ENCODE measurements at regions not wholly inside any gene's neighbourhood (a gene's known extent, or its start where the extent isn't known, plus 50 kb on each side); places are given as distances from the start of the nearest gene placed in this dataset.
A peak's percentile ranks its signal among the peaks of the same experiment; 100 is the strongest.

- Histone ChIP-seq H3K27ac (ENCODE audit: low read depth, low read length) (no peak overlapping the region), H3K4me3 (ENCODE audit: low read length) (no peak overlapping the region), H3K36me3 (ENCODE audit: control insufficient read depth in 2 of 3, insufficient read depth in 3 of 3, low read length in 3 of 3) (no peaks in the 10 kb centered on the region), H3K27me3 (ENCODE audit: control insufficient read depth in 2 of 2, insufficient read depth in 2 of 2, low read length in 2 of 2) (no peaks in the 10 kb centered on the region), H3K9me3 (ENCODE audit: control insufficient read depth in 2 of 3, low read length in 3 of 3) (no peaks in the 10 kb centered on the region), H3K4me1 (ENCODE audit: control insufficient read depth in 2 of 2, insufficient read depth in 2 of 2, low read length in 2 of 2) (peaks cover 4% of the 10 kb centered on the region in 2 donors)
- Mint-ChIP-seq H3K9me3 (no peaks in the 10 kb centered on the region), H3K4me3 (no peak overlapping the region), H3K4me1 (peaks cover 5 to 28% (median 11%) of the 10 kb centered on the region in 7 donors), H3K27me3 (no peaks in the 10 kb centered on the region), H3K36me3 (no peaks in the 10 kb centered on the region), H3K27ac (peak overlapping the region in 2 of 9 donors; percentile 22 to 68)
- ChIA-PET POLR2A (interaction anchor here (0.6 to 18.7 kb wide), 4 partner anchors 10 to 60 kb away, joined by 3 to 409 read pairs (median 4); partner anchors contain the start of gene KDM7A), CTCF (interaction anchor here (1.1 kb wide), 1 partner anchor 213 kb away, joined by 3 read pairs; no protein-coding TSS in a partner anchor)
- intact Hi-C loops (cut with micrococcal nuclease) = loop anchor here in 1 of 2 donors (10.0 kb wide), 2 partner anchors 238 to 592 kb away; partner anchors contain the start of gene MKRN1
- no peak for DNase-seq
- no peak for ATAC-seq
These were observed 59.8 kb upstream of the KDM7A start for GRCh38 chr7:140236626-140237025.

DNA sequence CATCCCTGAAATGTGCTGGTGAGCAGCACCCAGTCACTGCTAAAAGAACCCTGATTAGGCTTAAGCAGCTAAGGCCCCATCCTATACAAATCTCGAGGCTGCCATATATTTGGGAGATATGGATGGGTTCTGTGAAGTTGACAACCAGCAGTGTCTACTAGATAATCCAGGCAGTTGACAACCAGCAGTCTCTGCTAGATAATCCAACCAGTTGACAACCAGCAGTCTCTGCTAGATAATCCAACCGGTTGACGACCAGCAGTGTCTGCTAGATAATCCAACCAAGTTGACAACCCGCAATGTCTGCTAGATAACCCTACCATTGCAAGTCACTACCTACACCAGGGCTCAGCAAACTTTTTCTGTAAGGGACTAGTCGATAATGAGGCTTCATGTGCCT is 58.3 kb upstream of the KDM7A start:
- no peak for ATAC-seq

DNA sequence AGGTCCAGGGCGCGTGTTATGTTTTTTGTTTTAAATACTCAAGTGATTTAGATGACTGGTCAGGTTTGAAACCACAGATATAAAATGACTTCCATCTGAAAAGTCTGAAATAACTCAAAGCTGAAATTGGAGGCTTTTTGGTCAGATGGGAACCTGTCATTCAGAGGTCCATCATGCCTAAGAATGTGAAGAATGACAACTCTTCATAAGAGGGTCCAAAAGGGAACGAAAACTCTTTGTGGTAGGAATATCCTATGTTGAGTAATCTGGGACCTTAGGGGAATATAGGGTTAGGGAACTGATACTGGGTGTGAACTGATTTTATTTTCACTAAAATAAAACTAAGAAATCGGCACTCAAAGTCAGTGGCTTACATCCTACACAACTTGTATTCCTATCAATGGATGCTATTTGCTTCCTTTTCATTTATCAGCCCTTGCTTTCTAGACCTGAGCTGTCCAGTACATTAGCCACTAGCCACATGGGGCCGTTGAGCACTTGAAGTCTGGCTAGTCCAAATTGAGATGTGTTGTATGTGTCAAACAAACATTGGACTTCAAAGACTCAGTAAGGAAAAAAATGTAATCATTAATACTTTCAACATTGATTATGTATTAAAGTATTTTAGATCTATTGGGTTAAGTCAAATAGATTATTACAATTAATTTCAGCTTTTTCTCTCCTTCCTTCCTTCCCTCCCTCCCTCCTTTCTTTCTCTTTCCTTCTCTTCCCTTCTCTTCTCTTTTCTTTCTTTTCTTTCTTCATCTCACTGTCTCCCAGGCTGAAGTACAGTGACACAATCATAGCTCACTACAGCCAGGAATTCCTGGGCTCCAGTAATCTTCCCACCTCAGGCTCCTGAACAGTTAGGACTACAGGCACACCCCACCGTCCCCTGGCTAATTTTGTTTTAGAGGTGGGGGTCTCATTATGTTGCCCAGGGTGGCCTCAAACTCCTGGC is 56.5 kb upstream of the KDM7A start:
- no peak overlapping the region for H3K4me3 Mint-ChIP-seq
- H3K36me3 Mint-ChIP-seq = peaks cover 0 to 3% (median 0%) of the 10 kb centered on the region in 5 donors
- H3K36me3 ChIP-seq (ENCODE audit: control insufficient read depth in 2 of 3, insufficient read depth in 3 of 3, low read length in 3 of 3) = no peaks in the 10 kb centered on the region
- no peak overlapping the region for H3K27ac ChIP-seq (ENCODE audit: low read depth, low read length)
- intact Hi-C loops (cut with micrococcal nuclease) = loop anchor here (5.0 to 10.0 kb wide), 5 partner anchors 159 to 588 kb away; partner anchors contain the start of genes HIPK2 (in 1 of the 2) and MKRN1 (in 1 of the 2)
- no peaks in the 10 kb centered on the region for H3K27me3 ChIP-seq (ENCODE audit: control insufficient read depth in 2 of 2, insufficient read depth in 2 of 2, low read length in 2 of 2)
- H3K27me3 Mint-ChIP-seq = peaks cover 0 to 2% (median 0%) of the 10 kb centered on the region in 5 donors
- H3K27ac Mint-ChIP-seq = peak overlapping the region in 4 of 9 donors; percentile 53 to 99 (median 88)
- no peaks in the 10 kb centered on the region for H3K9me3 ChIP-seq (ENCODE audit: control insufficient read depth in 2 of 3, low read length in 3 of 3)
- DNase-seq (no peak), ATAC-seq (no peak)
- CTCF ChIA-PET = interaction anchor here (0.7 kb wide), 2 partner anchors 56 to 116 kb away, joined by 3 to 4 read pairs; partner anchors contain the start of gene KDM7A
- H3K4me3 ChIP-seq (ENCODE audit: low read length) = no peak overlapping the region
- H3K4me1 Mint-ChIP-seq = peaks cover 19 to 43% (median 33%) of the 10 kb centered on the region in 7 donors
- peaks cover 0 to 1% (median 0%) of the 10 kb centered on the region in 11 donors for H3K9me3 Mint-ChIP-seq
- peaks cover 15 to 19% of the 10 kb centered on the region in 2 donors for H3K4me1 ChIP-seq (ENCODE audit: control insufficient read depth in 2 of 2, insufficient read depth in 2 of 2, low read length in 2 of 2)
- POLR2A ChIA-PET = interaction anchor here (0.6 to 18.7 kb wide), 3 partner anchors 10 to 72 kb away, joined by 3 to 409 read pairs (median 8); partner anchors contain the start of gene KDM7A

More for the DNA sequence above, 58.3 kb upstream of the KDM7A start:
- Mint-ChIP-seq H3K4me3 (no peak overlapping the region), H3K9me3 (peaks cover 0 to 1% (median 0%) of the 10 kb centered on the region in 11 donors), H3K36me3 (peaks cover 0 to 3% (median 0%) of the 10 kb centered on the region in 5 donors), H3K4me1 (peaks cover 10 to 36% (median 20%) of the 10 kb centered on the region in 7 donors), H3K27ac (peak overlapping the region in 4 of 9 donors; percentile 28 to 65 (median 43)), H3K27me3 (peaks cover 0 to 2% (median 0%) of the 10 kb centered on the region in 5 donors)
- Histone ChIP-seq H3K27me3 (ENCODE audit: control insufficient read depth in 2 of 2, insufficient read depth in 2 of 2, low read length in 2 of 2) (no peaks in the 10 kb centered on the region), H3K36me3 (ENCODE audit: control insufficient read depth in 2 of 3, insufficient read depth in 3 of 3, low read length in 3 of 3) (no peaks in the 10 kb centered on the region), H3K4me1 (ENCODE audit: control insufficient read depth in 2 of 2, insufficient read depth in 2 of 2, low read length in 2 of 2) (peaks cover 7% of the 10 kb centered on the region in 2 donors), H3K27ac (ENCODE audit: low read depth, low read length) (no peak overlapping the region), H3K4me3 (ENCODE audit: low read length) (no peak overlapping the region), H3K9me3 (ENCODE audit: control insufficient read depth in 2 of 3, low read length in 3 of 3) (no peaks in the 10 kb centered on the region)
- CTCF ChIA-PET = interaction anchor here (1.1 to 1.2 kb wide), 3 partner anchors 35 to 60 kb away, joined by 3 read pairs; no protein-coding TSS in a partner anchor
- intact Hi-C loops (cut with micrococcal nuclease) = loop anchor here in 1 of 2 donors (1.0 to 10.0 kb wide), 5 partner anchors 60 to 590 kb away; partner anchors contain the start of genes MKRN1 and PARP12
- POLR2A ChIA-PET = interaction anchor here (0.8 to 18.7 kb wide), 4 partner anchors 9 to 59 kb away, joined by 3 to 409 read pairs (median 4); partner anchors contain the start of gene KDM7A
- no peak for DNase-seq

GRCh38 chr7:140231771-140232491 is 55.1 kb upstream of the KDM7A start:
- Mint-ChIP-seq H3K36me3 (peaks cover 0 to 3% (median 0%) of the 10 kb centered on the region in 5 donors), H3K4me3 (peak overlapping the region; percentile 84 to 99 (median 96)), H3K9me3 (peaks cover 0 to 1% (median 0%) of the 10 kb centered on the region in 11 donors), H3K27me3 (peaks cover 0 to 2% (median 0%) of the 10 kb centered on the region in 5 donors), H3K27ac (peak overlapping the region; percentile 95 to 100 (median 99)), H3K4me1 (peaks cover 19 to 48% (median 43%) of the 10 kb centered on the region in 7 donors)
- DNase-seq (peak in 6 of 9 donors; percentile 49 to 62 (median 53)), ATAC-seq (no peak)
- Histone ChIP-seq H3K27me3 (ENCODE audit: control insufficient read depth in 2 of 2, insufficient read depth in 2 of 2, low read length in 2 of 2) (no peaks in the 10 kb centered on the region), H3K4me1 (ENCODE audit: control insufficient read depth in 2 of 2, insufficient read depth in 2 of 2, low read length in 2 of 2) (peaks cover 15 to 19% of the 10 kb centered on the region in 2 donors), H3K4me3 (ENCODE audit: low read length) (peak overlapping the region; percentile 95), H3K36me3 (ENCODE audit: control insufficient read depth in 2 of 3, insufficient read depth in 3 of 3, low read length in 3 of 3) (no peaks in the 10 kb centered on the region), H3K9me3 (ENCODE audit: control insufficient read depth in 2 of 3, low read length in 3 of 3) (no peaks in the 10 kb centered on the region), H3K27ac (ENCODE audit: low read depth, low read length) (peak overlapping the region; percentile 91)
- intact Hi-C loops (cut with micrococcal nuclease) = loop anchor here (1.0 to 10.0 kb wide), 17 partner anchors 7 to 587 kb away; partner anchors contain the start of genes PARP12 (in 2 of the 2), HIPK2 (in 1 of the 2) and MKRN1 (in 1 of the 2)
- ChIA-PET POLR2A (interaction anchor here (0.6 to 18.7 kb wide), 13 partner anchors 11 to 92 kb away, joined by 3 to 409 read pairs (median 3); partner anchors contain the start of gene KDM7A), CTCF (interaction anchor here (0.7 to 1.7 kb wide), 4 partner anchors 8 to 55 kb away, joined by 3 to 8 read pairs (median 3); partner anchors contain the start of gene KDM7A)

DNA sequence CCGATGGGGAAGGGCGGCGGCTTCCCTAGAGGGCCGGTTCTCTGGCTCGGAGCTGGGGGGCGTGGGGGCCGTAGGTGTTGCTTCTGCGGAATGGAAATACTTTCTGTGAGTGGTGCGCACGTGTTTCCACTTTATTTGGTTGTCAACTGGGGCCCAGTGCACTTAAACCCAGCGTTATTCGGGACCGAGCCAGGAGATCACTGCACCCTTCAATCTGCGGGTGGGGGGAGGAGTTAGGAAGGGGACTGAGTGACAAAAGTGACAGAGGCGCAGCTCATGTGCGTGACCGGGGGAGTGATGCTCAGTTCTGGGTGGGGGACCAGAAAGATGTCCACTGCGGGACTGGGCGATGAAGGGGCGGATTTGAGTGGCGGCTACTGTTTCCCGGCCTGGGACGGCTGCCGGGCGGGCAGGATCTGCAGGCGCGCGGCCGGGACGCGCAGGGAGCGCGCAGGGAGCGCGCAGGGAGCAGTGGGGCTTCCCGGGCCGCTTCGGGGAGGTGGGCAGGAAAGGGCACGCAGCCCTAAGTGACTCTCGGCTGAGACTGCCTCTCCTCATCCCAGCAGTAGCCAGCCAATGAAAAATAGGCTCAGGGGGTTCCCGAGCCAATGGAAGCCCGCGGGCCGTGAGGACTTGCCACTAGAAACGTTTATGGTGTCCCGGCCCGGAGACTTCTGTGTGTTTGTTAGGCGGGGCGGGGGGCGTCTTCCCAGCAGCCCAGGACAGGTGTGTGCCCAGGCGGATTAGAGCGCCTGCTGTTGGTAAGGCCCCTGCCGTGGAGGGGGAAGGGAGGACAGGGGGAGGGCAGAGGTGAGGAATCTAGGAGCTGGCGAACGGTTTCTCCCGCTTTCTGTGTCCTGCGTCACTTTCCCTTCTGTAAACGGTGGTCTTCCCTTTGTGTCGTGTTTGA is 54.3 kb upstream of the KDM7A start:
- Mint-ChIP-seq H3K36me3 (peaks cover 0 to 4% (median 0%) of the 10 kb centered on the region in 5 donors), H3K9me3 (peaks cover 0 to 1% (median 0%) of the 10 kb centered on the region in 11 donors), H3K27me3 (peaks cover 0 to 2% (median 0%) of the 10 kb centered on the region in 5 donors), H3K4me3 (peak overlapping the region; percentile 84 to 99 (median 96)), H3K4me1 (peaks cover 24 to 56% (median 51%) of the 10 kb centered on the region in 7 donors), H3K27ac (peak overlapping the region; percentile 95 to 100 (median 99))
- ChIA-PET POLR2A (interaction anchor here (0.6 to 18.7 kb wide), 23 partner anchors 10 to 247 kb away, joined by 3 to 409 read pairs (median 3); partner anchors contain the start of gene KDM7A), CTCF (interaction anchor here (0.6 to 1.7 kb wide), 5 partner anchors 9 to 55 kb away, joined by 3 to 8 read pairs (median 3); no protein-coding TSS in a partner anchor)
- Histone ChIP-seq H3K4me3 (ENCODE audit: low read length) (peak overlapping the region; percentile 95), H3K9me3 (ENCODE audit: control insufficient read depth in 2 of 3, low read length in 3 of 3) (no peaks in the 10 kb centered on the region), H3K4me1 (ENCODE audit: control insufficient read depth in 2 of 2, insufficient read depth in 2 of 2, low read length in 2 of 2) (peaks cover 16 to 21% of the 10 kb centered on the region in 2 donors), H3K27ac (ENCODE audit: low read depth, low read length) (peak overlapping the region; percentile 91), H3K36me3 (ENCODE audit: control insufficient read depth in 2 of 3, insufficient read depth in 3 of 3, low read length in 3 of 3) (no peaks in the 10 kb centered on the region), H3K27me3 (ENCODE audit: control insufficient read depth in 2 of 2, insufficient read depth in 2 of 2, low read length in 2 of 2) (no peaks in the 10 kb centered on the region)
- DNase-seq (peak; percentile 13 to 73 (median 44)), ATAC-seq (peak; percentile 30)
- intact Hi-C loops (cut with micrococcal nuclease) = loop anchor here (1.0 to 10.0 kb wide), 21 partner anchors 8 to 891 kb away; partner anchors contain the start of genes MKRN1 (in 2 of the 2), PARP12 (in 2 of the 2) and HIPK2 (in 1 of the 2)

Measured in naive thymus-derived CD4-positive, alpha-beta T cell (primary cell).